IgD-negative memory B cell (primary cell): ENCODE measurements at regions not wholly inside any gene's neighbourhood (a gene's known extent, or its start where the extent isn't known, plus 50 kb on each side); places are given as distances from the start of the nearest gene placed in this dataset.

Source experiments
- H3K27ac Mint-ChIP-seq, 3 donors: one replicate each; pipeline ENCODE4 v1.8.0; 2020 to 2022; ENCODE audit warnings: mild to moderate bottlenecking in 3 of 3, mixed read lengths in 3 of 3, moderate library complexity in 1 of 3
- H3K27me3 Mint-ChIP-seq: one replicate; pipeline ENCODE4 v1.8.0; 2021; ENCODE audit warnings: mixed read lengths
- H3K36me3 Mint-ChIP-seq: one replicate; pipeline ENCODE4 v1.8.0; 2020; ENCODE audit warnings: mild to moderate bottlenecking, mixed read lengths
- H3K4me1 Mint-ChIP-seq, 3 donors: one replicate each; pipeline ENCODE4 v1.8.0; 2020 to 2022; ENCODE audit warnings: mixed read lengths in 3 of 3, mild to moderate bottlenecking in 1 of 3
- H3K4me3 Mint-ChIP-seq, 4 donors: one replicate each; pipeline ENCODE4 v1.8.0; 2020 to 2022; ENCODE audit warnings: mild to moderate bottlenecking in 4 of 4, mixed read lengths in 4 of 4, moderate library complexity in 3 of 4
- H3K9me3 Mint-ChIP-seq, 3 donors: one replicate each; pipeline ENCODE4 v1.8.0; 2020 to 2021; ENCODE audit warnings: mixed read lengths in 3 of 3, mild to moderate bottlenecking in 1 of 3

- peaks cover 3 to 9% (median 9%) of the 10 kb centered on the region in 3 donors for H3K9me3 Mint-ChIP-seq
- no peak overlapping the region for H3K27ac Mint-ChIP-seq
- no peaks in the 10 kb centered on the region for H3K4me1 Mint-ChIP-seq
- no peaks in the 10 kb centered on the region for H3K27me3 Mint-ChIP-seq
- no peak overlapping the region for H3K4me3 Mint-ChIP-seq
- no peaks in the 10 kb centered on the region for H3K36me3 Mint-ChIP-seq
These were observed 141.1 kb upstream of the ZXDA start for GRCh38 chrX:58051346-58051745.

- Mint-ChIP-seq H3K4me1 (no peaks in the 10 kb centered on the region), H3K27me3 (no peaks in the 10 kb centered on the region), H3K9me3 (peaks cover 3 to 12% (median 8%) of the 10 kb centered on the region in 3 donors), H3K27ac (no peak overlapping the region), H3K4me3 (no peak overlapping the region), H3K36me3 (no peaks in the 10 kb centered on the region)
These were observed 133.9 kb upstream of the ZXDA start for GRCh38 chrX:58044130-58044529.

- Mint-ChIP-seq H3K9me3 (no peaks in the 10 kb centered on the region), H3K4me3 (no peak overlapping the region), H3K4me1 (no peaks in the 10 kb centered on the region), H3K36me3 (no peaks in the 10 kb centered on the region), H3K27ac (no peak overlapping the region), H3K27me3 (no peaks in the 10 kb centered on the region)
These were observed 115.7 kb upstream of the ZXDA start for GRCh38 chrX:58025979-58026378.

GRCh38 chrX:57985951-57986350 lies 75.7 kb upstream of the ZXDA start:
- Mint-ChIP-seq H3K9me3 (peaks cover 2 to 11% (median 5%) of the 10 kb centered on the region in 3 donors), H3K4me3 (no peak overlapping the region), H3K27me3 (no peaks in the 10 kb centered on the region), H3K4me1 (no peaks in the 10 kb centered on the region), H3K27ac (no peak overlapping the region), H3K36me3 (peaks cover 3% of the 10 kb centered on the region)

- H3K9me3 Mint-ChIP-seq: peaks cover 0 to 5% (median 0%) of the 10 kb centered on the region in 3 donors
- no peak overlapping the region for H3K4me3 Mint-ChIP-seq
These were observed 74.4 kb upstream of the ZXDA start for GRCh38 chrX:57984620-57985019.

GRCh38 chrX:57977992-57978391 lies 67.7 kb upstream of the ZXDA start:
- Mint-ChIP-seq H3K27ac (peak overlapping the region in 1 of 3 donors; percentile 83), H3K36me3 (no peaks in the 10 kb centered on the region), H3K4me3 (no peak overlapping the region), H3K27me3 (no peaks in the 10 kb centered on the region), H3K4me1 (no peaks in the 10 kb centered on the region), H3K9me3 (no peaks in the 10 kb centered on the region)

More at GRCh38 chrX:57984620-57985019, 74.4 kb upstream of the ZXDA start:
- Mint-ChIP-seq H3K27me3 (no peaks in the 10 kb centered on the region), H3K27ac (no peak overlapping the region), H3K36me3 (peaks cover 3% of the 10 kb centered on the region), H3K4me1 (no peaks in the 10 kb centered on the region)

GRCh38 chrX:57964975-57965374 lies 54.7 kb upstream of the ZXDA start:
- no peaks in the 10 kb centered on the region for H3K27me3 Mint-ChIP-seq
- H3K36me3 Mint-ChIP-seq: no peaks in the 10 kb centered on the region
- H3K9me3 Mint-ChIP-seq: peaks cover 6 to 30% (median 9%) of the 10 kb centered on the region in 3 donors
- H3K4me1 Mint-ChIP-seq: no peaks in the 10 kb centered on the region
- H3K4me3 Mint-ChIP-seq: no peak overlapping the region
- H3K27ac Mint-ChIP-seq: no peak overlapping the region
